ENCODE measurements at regions not wholly inside any gene's neighbourhood (a gene's known extent, or its start where the extent isn't known, plus 50 kb on each side); places are given as distances from the start of the nearest gene placed in this dataset.
A peak's percentile ranks its signal among the peaks of the same experiment; 100 is the strongest.

GRCh38 chr2:234601213-234601612 is 104.3 kb upstream of the ARL4C start:
- Histone ChIP-seq H3K27me3 (ENCODE audit: control insufficient read depth, insufficient read depth, low read length) (peaks cover 3% of the 10 kb centered on the region), H3K4me3 (ENCODE audit: low read depth, low read length) (no peak overlapping the region), H3K27ac (ENCODE audit: low read depth, low read length) (no peak overlapping the region), H3K9me3 (ENCODE audit: control insufficient read depth, insufficient read depth, low read length) (no peaks in the 10 kb centered on the region; the same call in 1 of the 2 replicates)
- no peak for TF ChIP-seq CTCF (IDR thresholded peaks at IDR 0.05; ENCODE audit: low read depth, low read length)
- ChIA-PET CTCF (interaction anchor here (1.8 kb wide), 1 partner anchor 280 kb away, joined by 6 read pairs; no protein-coding TSS in a partner anchor), POLR2A (no interaction called here)
- no peak for DNase-seq (ENCODE audit: low read depth, low spot score)

- ChIA-PET CTCF (interaction anchor here (1.0 kb wide), 1 partner anchor 284 kb away, joined by 3 read pairs; no protein-coding TSS in a partner anchor), POLR2A (no interaction called here)
- DNase-seq (ENCODE audit: low read depth, low spot score): no peak
- H3K4me3 ChIP-seq (ENCODE audit: low read depth, low read length): no peak overlapping the region
- TF ChIP-seq CTCF (IDR thresholded peaks at IDR 0.05; ENCODE audit: low read depth, low read length): no peak
- no peak overlapping the region for H3K27ac ChIP-seq (ENCODE audit: low read depth, low read length)
- H3K27me3 ChIP-seq (ENCODE audit: control insufficient read depth, insufficient read depth, low read length): peaks cover 3% of the 10 kb centered on the region
- H3K9me3 ChIP-seq (ENCODE audit: control insufficient read depth, insufficient read depth, low read length): no peaks in the 10 kb centered on the region
Measured at GRCh38 chr2:234597576-234597861, 100.6 kb upstream of the ARL4C start.

- ChIA-PET POLR2A (interaction anchor here (1.1 to 2.0 kb wide), 4 partner anchors 34 to 227 kb away, joined by 3 to 13 read pairs (median 3); no protein-coding TSS in a partner anchor), CTCF (interaction anchor here (1.0 kb wide), 1 partner anchor 284 kb away, joined by 3 read pairs; no protein-coding TSS in a partner anchor)
- DNase-seq (ENCODE audit: low read depth, low spot score): no peak
- H3K27me3 ChIP-seq (ENCODE audit: control insufficient read depth, insufficient read depth, low read length): peaks cover 3% of the 10 kb centered on the region
- H3K27ac ChIP-seq (ENCODE audit: low read depth, low read length): no peak overlapping the region
- TF ChIP-seq CTCF (IDR thresholded peaks at IDR 0.05; ENCODE audit: low read depth, low read length): no peak
- H3K4me3 ChIP-seq (ENCODE audit: low read depth, low read length): no peak overlapping the region
- H3K9me3 ChIP-seq (ENCODE audit: control insufficient read depth, insufficient read depth, low read length): no peaks in the 10 kb centered on the region
Measured at GRCh38 chr2:234596696-234597575, 100.1 kb upstream of the ARL4C start.

GRCh38 chr2:234595829-234596228 is 98.9 kb upstream of the ARL4C start:
- CTCF ChIA-PET: no interaction called here
- TF ChIP-seq CTCF (IDR thresholded peaks at IDR 0.05; ENCODE audit: low read depth, low read length): no peak
- Histone ChIP-seq H3K27me3 (ENCODE audit: control insufficient read depth, insufficient read depth, low read length) (no peaks in the 10 kb centered on the region), H3K4me3 (ENCODE audit: low read depth, low read length) (no peak overlapping the region), H3K27ac (ENCODE audit: low read depth, low read length) (peak overlapping the region; percentile 87), H3K9me3 (ENCODE audit: control insufficient read depth, insufficient read depth, low read length) (no peaks in the 10 kb centered on the region)
- peak; percentile 86 for DNase-seq (ENCODE audit: low read depth, low spot score)
- POLR2A ChIA-PET: interaction anchor here (0.6 to 2.0 kb wide), 5 partner anchors 30 to 228 kb away, joined by 3 to 13 read pairs (median 3); no protein-coding TSS in a partner anchor

GRCh38 chr2:234594715-234595114 is 97.8 kb upstream of the ARL4C start:
- no peak overlapping the region for H3K4me3 ChIP-seq (ENCODE audit: low read depth, low read length)
- TF ChIP-seq CTCF (IDR thresholded peaks at IDR 0.05; ENCODE audit: low read depth, low read length): no peak
- ChIA-PET CTCF (no interaction called here), POLR2A (interaction anchor here (1.8 to 2.0 kb wide), 2 partner anchors 38 to 229 kb away, joined by 3 to 13 read pairs; no protein-coding TSS in a partner anchor)
- no peak for DNase-seq (ENCODE audit: low read depth, low spot score)
- no peaks in the 10 kb centered on the region for H3K27me3 ChIP-seq (ENCODE audit: control insufficient read depth, insufficient read depth, low read length)
- H3K9me3 ChIP-seq (ENCODE audit: control insufficient read depth, insufficient read depth, low read length): no peaks in the 10 kb centered on the region
- H3K27ac ChIP-seq (ENCODE audit: low read depth, low read length): peak overlapping the region; percentile 68

Data from AG04450 (cell line).